SK-N-SH treated with all-trans-retinoic acid at 6 μM for 48 hours (cell line): ENCODE measurements at regions not wholly inside any gene's neighbourhood (a gene's known extent, or its start where the extent isn't known, plus 50 kb on each side); places are given as distances from the start of the nearest gene placed in this dataset.

Source experiments
- ARNTL ChIP-seq: fragments of 450-650 bp; formaldehyde crosslinking; IDR thresholded peaks from 2 replicates; pipeline ENCODE4 v1.5.0; 2020; ENCODE audit warnings: low read depth, mild to moderate bottlenecking, moderate library complexity, borderline replicate concordance
- ESRRG ChIP-seq: fragments of 250-450 bp; sonication (Bioruptor Pico); IDR thresholded peaks from 2 replicates; pipeline ENCODE4 v1.6.1; 2021; ENCODE audit warnings: mild to moderate bottlenecking
- ISL1 ChIP-seq: fragments of 250-450 bp; sonication (Bioruptor Pico); IDR thresholded peaks from 2 replicates; pipeline ENCODE4 v2.1.2; 2022; ENCODE audit warnings: mild to moderate bottlenecking, moderate library complexity
- OSR1 ChIP-seq: fragments of 250-450 bp; sonication (Bioruptor Pico); IDR thresholded peaks from 2 replicates; pipeline ENCODE4 v1.8.0; 2022; ENCODE audit warnings: moderate library complexity, mild to moderate bottlenecking, inconsistent platforms
- RARB ChIP-seq: fragments of 250-450 bp; sonication (Bioruptor Pico); IDR thresholded peaks from 2 replicates; pipeline ENCODE4 v1.8.0; 2021; ENCODE audit warnings: mild to moderate bottlenecking, moderate library complexity
- ZC3H10 ChIP-seq: fragments of 250-450 bp; sonication (Bioruptor Pico); IDR thresholded peaks from 2 replicates; pipeline ENCODE4 v1.5.1; 2021; ENCODE audit warnings: mild to moderate bottlenecking, moderate library complexity
- ZFP3 ChIP-seq: fragments of 250-450 bp; sonication (Bioruptor Pico); IDR thresholded peaks from 2 replicates; pipeline ENCODE4 v1.5.0; 2020; ENCODE audit warnings: mild to moderate bottlenecking, moderate library complexity
- ZNF70 ChIP-seq: fragments of 450-650 bp; formaldehyde crosslinking; IDR thresholded peaks from 2 replicates; pipeline ENCODE4 v1.5.0; 2020; ENCODE audit warnings: mild to moderate bottlenecking, moderate library complexity
- ZNF8 ChIP-seq: fragments of 450-650 bp; formaldehyde crosslinking; IDR thresholded peaks from 2 replicates; pipeline ENCODE4 v1.5.0; 2020; ENCODE audit warnings: mild to moderate bottlenecking, moderate library complexity
- TF ChIP-seq, protein P1 (sequence below): fragments of 250-450 bp; sonication (Bioruptor Pico); IDR thresholded peaks from 2 replicates; pipeline ENCODE4 v1.5.1; 2020; ENCODE audit warnings: low read depth, mild to moderate bottlenecking, moderate library complexity
- TF ChIP-seq, protein P2 (sequence below): fragments of 250-450 bp; sonication (Bioruptor Pico); IDR thresholded peaks from 2 replicates; pipeline ENCODE4 v1.8.0; 2020; ENCODE audit warnings: mild to moderate bottlenecking, moderate library complexity, borderline replicate concordance
- TF ChIP-seq, protein P3 (sequence below): fragments of 250-450 bp; sonication (Bioruptor Pico); IDR thresholded peaks from 2 replicates; pipeline ENCODE4 v1.5.1; 2021; ENCODE audit warnings: mild to moderate bottlenecking, moderate library complexity
- TF ChIP-seq, protein P4 (sequence below): fragments of 250-450 bp; sonication (Bioruptor Pico); IDR thresholded peaks from 2 replicates; pipeline ENCODE4 v1.8.0; 2021; ENCODE audit warnings: low read depth, mild to moderate bottlenecking, moderate library complexity, borderline replicate concordance

DNA sequence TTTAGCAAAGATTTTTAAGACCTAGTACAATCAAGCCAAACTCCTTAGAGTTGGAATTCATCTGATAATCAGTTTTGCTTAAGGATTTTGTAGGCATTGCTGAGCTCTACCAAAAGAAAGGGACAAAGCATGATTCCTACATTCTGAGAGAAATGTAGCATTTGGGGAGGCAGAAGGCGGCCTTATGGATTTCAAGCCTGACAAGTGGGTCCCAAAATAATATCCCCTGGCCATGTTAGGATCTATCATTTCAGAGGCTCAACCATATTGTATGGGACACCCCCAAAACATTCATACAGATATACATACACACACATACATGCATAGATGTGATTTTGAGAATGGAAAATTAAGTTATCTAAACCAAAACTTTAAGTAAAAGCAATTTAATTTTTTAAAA, 257.8 kb upstream of the VLDLR start:
- TF ChIP-seq, protein P1, sequence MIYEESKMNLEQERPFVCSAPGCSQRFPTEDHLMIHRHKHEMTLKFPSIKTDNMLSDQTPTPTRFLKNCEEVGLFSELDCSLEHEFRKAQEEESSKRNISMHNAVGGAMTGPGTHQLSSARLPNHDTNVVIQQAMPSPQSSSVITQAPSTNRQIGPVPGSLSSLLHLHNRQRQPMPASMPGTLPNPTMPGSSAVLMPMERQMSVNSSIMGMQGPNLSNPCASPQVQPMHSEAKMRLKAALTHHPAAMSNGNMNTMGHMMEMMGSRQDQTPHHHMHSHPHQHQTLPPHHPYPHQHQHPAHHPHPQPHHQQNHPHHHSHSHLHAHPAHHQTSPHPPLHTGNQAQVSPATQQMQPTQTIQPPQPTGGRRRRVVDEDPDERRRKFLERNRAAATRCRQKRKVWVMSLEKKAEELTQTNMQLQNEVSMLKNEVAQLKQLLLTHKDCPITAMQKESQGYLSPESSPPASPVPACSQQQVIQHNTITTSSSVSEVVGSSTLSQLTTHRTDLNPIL, result no peak
- TF ChIP-seq RARB, result no peak
- TF ChIP-seq ESRRG (CRISPR knock-in tag), result no peak
- TF ChIP-seq, protein P2, sequence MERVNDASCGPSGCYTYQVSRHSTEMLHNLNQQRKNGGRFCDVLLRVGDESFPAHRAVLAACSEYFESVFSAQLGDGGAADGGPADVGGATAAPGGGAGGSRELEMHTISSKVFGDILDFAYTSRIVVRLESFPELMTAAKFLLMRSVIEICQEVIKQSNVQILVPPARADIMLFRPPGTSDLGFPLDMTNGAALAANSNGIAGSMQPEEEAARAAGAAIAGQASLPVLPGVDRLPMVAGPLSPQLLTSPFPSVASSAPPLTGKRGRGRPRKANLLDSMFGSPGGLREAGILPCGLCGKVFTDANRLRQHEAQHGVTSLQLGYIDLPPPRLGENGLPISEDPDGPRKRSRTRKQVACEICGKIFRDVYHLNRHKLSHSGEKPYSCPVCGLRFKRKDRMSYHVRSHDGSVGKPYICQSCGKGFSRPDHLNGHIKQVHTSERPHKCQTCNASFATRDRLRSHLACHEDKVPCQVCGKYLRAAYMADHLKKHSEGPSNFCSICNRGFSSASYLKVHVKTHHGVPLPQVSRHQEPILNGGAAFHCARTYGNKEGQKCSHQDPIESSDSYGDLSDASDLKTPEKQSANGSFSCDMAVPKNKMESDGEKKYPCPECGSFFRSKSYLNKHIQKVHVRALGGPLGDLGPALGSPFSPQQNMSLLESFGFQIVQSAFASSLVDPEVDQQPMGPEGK (CRISPR knock-in tag), result no peak
- TF ChIP-seq, protein P3, sequence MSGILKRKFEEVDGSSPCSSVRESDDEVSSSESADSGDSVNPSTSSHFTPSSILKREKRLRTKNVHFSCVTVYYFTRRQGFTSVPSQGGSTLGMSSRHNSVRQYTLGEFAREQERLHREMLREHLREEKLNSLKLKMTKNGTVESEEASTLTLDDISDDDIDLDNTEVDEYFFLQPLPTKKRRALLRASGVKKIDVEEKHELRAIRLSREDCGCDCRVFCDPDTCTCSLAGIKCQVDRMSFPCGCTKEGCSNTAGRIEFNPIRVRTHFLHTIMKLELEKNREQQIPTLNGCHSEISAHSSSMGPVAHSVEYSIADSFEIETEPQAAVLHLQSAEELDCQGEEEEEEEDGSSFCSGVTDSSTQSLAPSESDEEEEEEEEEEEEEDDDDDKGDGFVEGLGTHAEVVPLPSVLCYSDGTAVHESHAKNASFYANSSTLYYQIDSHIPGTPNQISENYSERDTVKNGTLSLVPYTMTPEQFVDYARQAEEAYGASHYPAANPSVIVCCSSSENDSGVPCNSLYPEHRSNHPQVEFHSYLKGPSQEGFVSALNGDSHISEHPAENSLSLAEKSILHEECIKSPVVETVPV (CRISPR knock-in tag), result no peak
- TF ChIP-seq ZNF70 (CRISPR knock-in tag), result no peak
- no peak for TF ChIP-seq ZFP3
- TF ChIP-seq, protein P4, sequence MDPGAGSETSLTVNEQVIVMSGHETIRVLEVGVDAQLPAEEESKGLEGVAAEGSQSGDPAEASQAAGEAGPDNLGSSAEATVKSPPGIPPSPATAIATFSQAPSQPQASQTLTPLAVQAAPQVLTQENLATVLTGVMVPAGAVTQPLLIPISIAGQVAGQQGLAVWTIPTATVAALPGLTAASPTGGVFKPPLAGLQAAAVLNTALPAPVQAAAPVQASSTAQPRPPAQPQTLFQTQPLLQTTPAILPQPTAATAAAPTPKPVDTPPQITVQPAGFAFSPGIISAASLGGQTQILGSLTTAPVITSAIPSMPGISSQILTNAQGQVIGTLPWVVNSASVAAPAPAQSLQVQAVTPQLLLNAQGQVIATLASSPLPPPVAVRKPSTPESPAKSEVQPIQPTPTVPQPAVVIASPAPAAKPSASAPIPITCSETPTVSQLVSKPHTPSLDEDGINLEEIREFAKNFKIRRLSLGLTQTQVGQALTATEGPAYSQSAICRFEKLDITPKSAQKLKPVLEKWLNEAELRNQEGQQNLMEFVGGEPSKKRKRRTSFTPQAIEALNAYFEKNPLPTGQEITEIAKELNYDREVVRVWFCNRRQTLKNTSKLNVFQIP (CRISPR knock-in tag), result no peak
- TF ChIP-seq ARNTL (CRISPR knock-in tag), result no peak
- TF ChIP-seq ISL1 (CRISPR knock-in tag), result no peak
- TF ChIP-seq ZNF8, result no peak
- no peak for TF ChIP-seq ZC3H10 (CRISPR knock-in tag)
- no peak for TF ChIP-seq OSR1 (CRISPR knock-in tag)
